CD4-positive, alpha-beta T cell (primary cell): ENCODE measurements at regions not wholly inside any gene's neighbourhood (a gene's known extent, or its start where the extent isn't known, plus 50 kb on each side); places are given as distances from the start of the nearest gene placed in this dataset.

Source experiments
- ATAC-seq: fragments of 200-7000 bp; cut with Tn5 transposase; one replicate; pipeline ENCODE4 v1.10.0; 2022; ENCODE audit warnings: mild to moderate bottlenecking; ENCODE audit not compliant: poor library complexity
- CTCF ChIA-PET: fragments of 350-600 bp; sonication (Branson Sonifier 250); formaldehyde crosslinking; loops from one replicate; lab custom pipeline; 2021; ENCODE audit warnings: antibody characterized with exemption, inconsistent platforms; lab: Charles Lee
- POLR2A ChIA-PET: fragments of 350-600 bp; sonication (Branson Sonifier 250); formaldehyde crosslinking; loops from one replicate; lab custom pipeline; 2021; ENCODE audit warnings: antibody characterized with exemption, inconsistent platforms; lab: Charles Lee
- DNase-seq, 14 experiments: peaks; one replicate each; pipeline ENCODE4 v3.0.0-alpha.2; 2013 to 2020; ENCODE audit warnings: mixed read lengths in 2 of 14
- H3K27ac ChIP-seq, 2 donors: one replicate each; pipeline versions ENCODE4 v1.5.1 to v1.7.0; 2013; ENCODE audit warnings: low read length in 2 of 2, low read depth in 1 of 2, mild to moderate bottlenecking in 1 of 2
- H3K27me3 ChIP-seq, 2 experiments: 1 replicate in 1 of 2; 2 replicates in 1 of 2; pipeline versions ENCODE4 v1.6.1 to v1.7.0; 2013; ENCODE audit warnings: low read length in 2 of 2, control low read depth in 1 of 2, mild to moderate bottlenecking in 1 of 2, moderate library complexity in 1 of 2; ENCODE audit not compliant: insufficient read depth in 2 of 2, control insufficient read depth in 1 of 2
- H3K36me3 ChIP-seq: one replicate; pipeline ENCODE4 v1.6.1; 2013; ENCODE audit warnings: low read length, control low read depth; ENCODE audit not compliant: insufficient read depth
- H3K4me1 ChIP-seq: one replicate; pipeline ENCODE4 v1.6.1; 2013; ENCODE audit warnings: low read length, control low read depth; ENCODE audit not compliant: insufficient read depth
- H3K4me3 ChIP-seq: one replicate; pipeline ENCODE4 v1.5.1; 2013; ENCODE audit warnings: mild to moderate bottlenecking, low read length, moderate library complexity
- H3K9me3 ChIP-seq, 2 experiments: 1 replicate in 1 of 2; 2 replicates in 1 of 2; pipeline versions ENCODE4 v1.6.1 to v1.7.0; 2013; ENCODE audit warnings: low read length in 2 of 2, mild to moderate bottlenecking in 2 of 2, control low read depth in 1 of 2, moderate library complexity in 1 of 2; ENCODE audit not compliant: control insufficient read depth in 1 of 2, insufficient read depth in 1 of 2
- H3K27ac Mint-ChIP-seq: one replicate; pipeline ENCODE4 v1.8.0; 2020; ENCODE audit warnings: mixed read lengths
- H3K27me3 Mint-ChIP-seq: one replicate; pipeline ENCODE4 v1.8.0; 2021; ENCODE audit warnings: mixed read lengths
- H3K36me3 Mint-ChIP-seq: one replicate; pipeline ENCODE4 v1.8.0; 2021; ENCODE audit warnings: low read depth, mixed read lengths
- H3K4me1 Mint-ChIP-seq: one replicate; pipeline ENCODE4 v1.8.0; 2021; ENCODE audit warnings: low read depth, mixed read lengths
- H3K4me3 Mint-ChIP-seq: one replicate; pipeline ENCODE4 v1.8.0; 2020; ENCODE audit warnings: mild to moderate bottlenecking, mixed read lengths
- H3K9me3 Mint-ChIP-seq: one replicate; pipeline ENCODE4 v1.8.0; 2020; ENCODE audit warnings: mixed read lengths
- CTCF ChIP-seq: fragments of 200-600 bp; IDR thresholded peaks from one replicate; pipeline ENCODE4 v1.8.0; 2022; ENCODE audit warnings: antibody characterized with exemption, mild to moderate bottlenecking
- intact Hi-C, 2 experiments: fragments of 100-400 bp; cut with DNase I in 1 of 2; cut with micrococcal nuclease in 1 of 2; formaldehyde crosslinking; loops; one replicate each; pipeline versions ENCODE4 v1.15.1 to v1.9.0; 2023 to 2025; cut with DNase I, micrococcal nuclease

DNA sequence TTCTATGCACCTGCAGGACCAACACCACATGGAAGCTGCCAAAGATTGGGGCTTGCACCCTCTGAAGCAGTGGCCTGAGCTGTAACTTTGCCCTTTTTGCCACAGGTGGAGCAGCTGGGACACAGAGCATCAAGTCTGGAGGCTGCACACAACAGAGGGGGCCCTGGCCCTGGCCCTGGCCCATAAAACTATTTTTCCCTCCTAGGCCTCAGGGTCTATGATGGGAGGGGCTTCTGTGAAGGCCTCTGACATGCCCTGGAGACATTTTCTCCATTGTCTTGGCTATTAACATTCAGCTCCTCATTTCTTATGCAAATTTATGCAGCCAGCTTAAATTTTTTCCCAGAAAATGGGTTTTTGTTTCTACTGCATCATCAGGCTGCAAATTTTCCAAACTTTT, 335.5 kb downstream of the ARPP21 start:
- ChIA-PET POLR2A (no interaction called here), CTCF (no interaction called here)
- H3K9me3 Mint-ChIP-seq = peaks cover 3% of the 10 kb centered on the region
- no peak for DNase-seq
- no peaks in the 10 kb centered on the region for H3K27me3 Mint-ChIP-seq
- intact Hi-C loops = no loop called here
- H3K36me3 Mint-ChIP-seq = no peaks in the 10 kb centered on the region
- no peak for TF ChIP-seq CTCF
- H3K27me3 ChIP-seq = no peaks in the 10 kb centered on the region
- H3K4me3 ChIP-seq = no peak overlapping the region
- no peak overlapping the region for H3K27ac Mint-ChIP-seq
- H3K4me3 Mint-ChIP-seq = no peak overlapping the region
- H3K27ac ChIP-seq = no peak overlapping the region
- no peak for ATAC-seq
- H3K36me3 ChIP-seq = no peaks in the 10 kb centered on the region
- no peaks in the 10 kb centered on the region for H3K4me1 ChIP-seq
- no peaks in the 10 kb centered on the region for H3K9me3 ChIP-seq
- H3K4me1 Mint-ChIP-seq = no peaks in the 10 kb centered on the region

- no peak for DNase-seq
- H3K9me3 ChIP-seq = peaks cover 0 to 2% of the 10 kb centered on the region in 2 experiments
- TF ChIP-seq CTCF = no peak
- ChIA-PET POLR2A (no interaction called here), CTCF (no interaction called here)
- Mint-ChIP-seq H3K4me1 (no peaks in the 10 kb centered on the region), H3K27ac (no peak overlapping the region), H3K4me3 (no peak overlapping the region), H3K9me3 (no peaks in the 10 kb centered on the region), H3K27me3 (no peaks in the 10 kb centered on the region), H3K36me3 (no peaks in the 10 kb centered on the region)
- no peaks in the 10 kb centered on the region for H3K36me3 ChIP-seq
- no peak overlapping the region for H3K27ac ChIP-seq
- intact Hi-C loops = no loop called here
- H3K4me3 ChIP-seq = no peak overlapping the region
- no peak for ATAC-seq
- no peaks in the 10 kb centered on the region for H3K4me1 ChIP-seq
- no peaks in the 10 kb centered on the region for H3K27me3 ChIP-seq
These were observed 346.8 kb downstream of the ARPP21 start for GRCh38 chr3:35986161-35986560.

- Histone ChIP-seq H3K27me3 (no peaks in the 10 kb centered on the region), H3K9me3 (peaks cover 0 to under 1% of the 10 kb centered on the region in 2 experiments), H3K36me3 (no peaks in the 10 kb centered on the region), H3K4me1 (no peaks in the 10 kb centered on the region), H3K4me3 (no peak overlapping the region), H3K27ac (no peak overlapping the region)
- no peak for TF ChIP-seq CTCF
- Mint-ChIP-seq H3K27me3 (no peaks in the 10 kb centered on the region), H3K4me3 (no peak overlapping the region), H3K27ac (no peak overlapping the region), H3K4me1 (no peaks in the 10 kb centered on the region), H3K36me3 (no peaks in the 10 kb centered on the region), H3K9me3 (no peaks in the 10 kb centered on the region)
- ChIA-PET CTCF (no interaction called here), POLR2A (no interaction called here)
- DNase-seq = no peak
- intact Hi-C loops = no loop called here
- no peak for ATAC-seq
These were observed 348.1 kb downstream of the ARPP21 start for GRCh38 chr3:35987386-35987785.
